H9 (cell line): ENCODE measurements at regions not wholly inside any gene's neighbourhood (a gene's known extent, or its start where the extent isn't known, plus 50 kb on each side); places are given as distances from the start of the nearest gene placed in this dataset.

Source experiments
- DNase-seq: peaks from one replicate; pipeline ENCODE4 v3.0.0-alpha.2; 2017
- H2AFZ ChIP-seq: one replicate; pipeline ENCODE4 v1.6.1; 2013; ENCODE audit warnings: mild to moderate bottlenecking, low read length, control low read depth, moderate library complexity
- H2AK5ac ChIP-seq: 2 replicates; pipeline ENCODE4 v1.6.1; 2013; ENCODE audit warnings: low read length, control low read depth, mixed read lengths; ENCODE audit not compliant: insufficient read length
- H2BK120ac ChIP-seq: one replicate; pipeline ENCODE4 v1.6.1; 2013; ENCODE audit warnings: low read depth, mild to moderate bottlenecking, low read length, control low read depth, inconsistent platforms; ENCODE audit not compliant: poor library complexity, severe bottlenecking
- H2BK12ac ChIP-seq: 2 replicates; pipeline ENCODE4 v1.6.1; 2013; ENCODE audit warnings: low read length, control low read depth, mixed read lengths, low read depth; ENCODE audit not compliant: insufficient read length
- H2BK15ac ChIP-seq: 2 replicates; pipeline ENCODE4 v1.6.1; 2013; ENCODE audit warnings: low read depth, low read length, control low read depth
- H2BK20ac ChIP-seq: one replicate; pipeline ENCODE4 v1.6.1; 2013; ENCODE audit warnings: low read depth, mild to moderate bottlenecking, low read length, control low read depth, inconsistent platforms; ENCODE audit not compliant: poor library complexity, severe bottlenecking
- H2BK5ac ChIP-seq: 2 replicates; pipeline ENCODE4 v1.6.1; 2013; ENCODE audit warnings: low read length, control low read depth, mixed read lengths; ENCODE audit not compliant: insufficient read length
- H3K14ac ChIP-seq: 2 replicates; pipeline ENCODE4 v1.6.1; 2013; ENCODE audit warnings: low read length, control low read depth; ENCODE audit not compliant: insufficient read depth
- H3K18ac ChIP-seq: 2 replicates; pipeline ENCODE4 v1.6.1; 2013; ENCODE audit warnings: low read depth, mild to moderate bottlenecking, mixed read lengths, low read length, control low read depth; ENCODE audit not compliant: insufficient read length
- H3K23ac ChIP-seq: 2 replicates; pipeline ENCODE4 v1.6.1; 2013; ENCODE audit warnings: low read length, control low read depth, mixed read lengths, low read depth; ENCODE audit not compliant: insufficient read length
- H3K23me2 ChIP-seq: 2 replicates; pipeline ENCODE4 v1.6.1; 2013; ENCODE audit warnings: low read depth, mild to moderate bottlenecking, mixed read lengths, low read length, control low read depth; ENCODE audit not compliant: insufficient read length, poor library complexity, severe bottlenecking
- H3K27ac ChIP-seq: 2 replicates; pipeline ENCODE4 v1.5.1; 2013; ENCODE audit warnings: low read length, control low read depth, mixed read lengths, low read depth; ENCODE audit not compliant: insufficient read length
- H3K27me3 ChIP-seq: 2 replicates; pipeline ENCODE4 v1.6.1; 2013; ENCODE audit warnings: low read length, control low read depth, inconsistent platforms; ENCODE audit not compliant: insufficient read depth
- H3K4ac ChIP-seq: 2 replicates; pipeline ENCODE4 v1.6.1; 2013; ENCODE audit warnings: low read depth, mild to moderate bottlenecking, control low read depth, inconsistent platforms, low read length, moderate library complexity
- H3K4me1 ChIP-seq: 2 replicates; pipeline ENCODE4 v1.6.1; 2013; ENCODE audit warnings: low read length, control low read depth, inconsistent platforms; ENCODE audit not compliant: insufficient read depth
- H3K4me2 ChIP-seq: 2 replicates; pipeline ENCODE4 v1.6.1; 2013; ENCODE audit warnings: low read length, control low read depth, mixed read lengths; ENCODE audit not compliant: insufficient read length, insufficient read depth
- H3K56ac ChIP-seq: 2 replicates; pipeline ENCODE4 v1.6.1; 2013; ENCODE audit warnings: low read depth, mild to moderate bottlenecking, mixed read lengths, low read length, control low read depth; ENCODE audit not compliant: insufficient read length
- H3K79me1 ChIP-seq: 2 replicates; pipeline ENCODE4 v1.6.1; 2013; ENCODE audit warnings: low read depth, mild to moderate bottlenecking, moderate library complexity, low read length, control low read depth, inconsistent platforms; ENCODE audit not compliant: insufficient read depth, poor library complexity, severe bottlenecking
- H3K79me2 ChIP-seq: 2 replicates; pipeline ENCODE4 v1.6.1; 2013; ENCODE audit warnings: low read length, control low read depth, inconsistent platforms; ENCODE audit not compliant: insufficient read depth
- H3K9ac ChIP-seq: 2 replicates; pipeline ENCODE4 v1.6.1; 2013; ENCODE audit warnings: low read length, control low read depth, mixed read lengths; ENCODE audit not compliant: insufficient read length; ENCODE audit errors: extremely low read depth
- H3K9me3 ChIP-seq: one replicate; pipeline ENCODE4 v1.6.1; 2013; ENCODE audit warnings: low read depth, low read length, inconsistent platforms; ENCODE audit not compliant: control insufficient read depth
- H3T11ph ChIP-seq: one replicate; pipeline ENCODE4 v1.6.1; 2013; ENCODE audit warnings: mild to moderate bottlenecking, low read length, control low read depth, inconsistent platforms
- H4K20me1 ChIP-seq: one replicate; pipeline ENCODE4 v1.6.1; 2013; ENCODE audit not compliant: control insufficient read depth, insufficient read length, insufficient read depth
- H4K5ac ChIP-seq: 2 replicates; pipeline ENCODE4 v1.6.1; 2013; ENCODE audit warnings: low read depth, mild to moderate bottlenecking, mixed read lengths, low read length, control low read depth; ENCODE audit not compliant: insufficient read length
- H4K8ac ChIP-seq: replicated peaks from 2 replicates; pipeline ENCODE4 v1.6.1; 2013; ENCODE audit warnings: low read length, control low read depth, mixed read lengths, low read depth; ENCODE audit not compliant: insufficient read length
- H4K91ac ChIP-seq: 2 replicates; pipeline ENCODE4 v1.6.1; 2013; ENCODE audit warnings: low read depth, mild to moderate bottlenecking, moderate library complexity, mixed read lengths, low read length, control low read depth; ENCODE audit not compliant: insufficient read length
- H3K27ac Mint-ChIP-seq, 3 experiments: 2 replicates in 2 of 3; 3 replicates in 1 of 3; pipeline ENCODE4 v1.8.0; 2020 to 2021; ENCODE audit warnings: mixed read lengths in 3 of 3, mild to moderate bottlenecking in 1 of 3, moderate library complexity in 1 of 3
- H3K27me3 Mint-ChIP-seq: 2 replicates; pipeline ENCODE4 v1.8.0; 2021; ENCODE audit warnings: low read depth, mild to moderate bottlenecking, moderate library complexity, mixed read lengths
- H3K36me3 Mint-ChIP-seq, 3 experiments: 2 replicates in 2 of 3; 3 replicates in 1 of 3; pipeline ENCODE4 v1.8.0; 2020 to 2021; ENCODE audit warnings: low read depth in 3 of 3, mixed read lengths in 3 of 3; ENCODE audit not compliant: insufficient read depth in 1 of 3
- H3K4me1 Mint-ChIP-seq, 2 experiments: 2 replicates each; pipeline ENCODE4 v1.8.0; 2020; ENCODE audit warnings: mixed read lengths in 2 of 2
- H3K4me3 Mint-ChIP-seq, 2 experiments: 2 replicates in 1 of 2; 3 replicates in 1 of 2; pipeline ENCODE4 v1.8.0; 2020 to 2021; ENCODE audit warnings: mild to moderate bottlenecking in 2 of 2, mixed read lengths in 2 of 2, moderate library complexity in 1 of 2
- H3K9me3 Mint-ChIP-seq, 2 experiments: 2 replicates in 1 of 2; 3 replicates in 1 of 2; pipeline ENCODE4 v1.8.0; 2020; ENCODE audit warnings: mild to moderate bottlenecking in 2 of 2, mixed read lengths in 2 of 2, moderate library complexity in 1 of 2
- WGBS: extraction: QIAGEN DNeasy Blood & Tissue Kit; methylation state at CpG from one replicate; pipeline ENCODE4 v1.1.7; 2013; ENCODE audit warnings: missing lambda C conversion rate, low lambda C conversion rate, mixed read lengths; ENCODE audit not compliant: insufficient read length; ENCODE audit errors: extremely low coverage; 5-methylcytosine and 5-hydroxymethylcytosine counted together
- TF ChIP-seq, protein P1 (sequence below): fragments of 200-600 bp; sonication (generic); conservative IDR thresholded peaks from 3 replicates; pipeline ENCODE4 v1.8.0; 2021; ENCODE audit warnings: antibody characterized with exemption, mild to moderate bottlenecking

DNA sequence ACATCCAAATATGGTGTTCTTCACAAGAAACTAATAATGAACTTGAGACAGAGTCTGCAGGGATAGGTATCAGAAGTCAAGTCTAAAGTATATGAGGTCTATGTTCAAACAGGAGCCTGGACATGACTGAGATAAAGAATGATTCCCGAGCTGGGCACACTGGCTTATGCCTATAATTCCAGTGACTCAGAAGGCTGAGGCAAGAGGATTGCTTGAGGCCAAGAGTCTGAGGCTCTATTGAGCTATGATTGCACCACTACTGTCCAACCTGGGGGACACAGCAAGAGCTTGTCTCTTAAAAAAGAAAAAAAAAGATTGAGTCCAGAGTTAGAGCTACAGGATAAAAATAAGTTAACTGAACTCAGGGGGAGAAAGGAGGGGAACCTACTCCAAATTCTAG, 246.5 kb downstream of the LRRN1 start:
- no peaks in the 10 kb centered on the region for H4K20me1 ChIP-seq
- no peak overlapping the region for H3T11ph ChIP-seq
- Mint-ChIP-seq H3K9me3 (no peaks in the 10 kb centered on the region), H3K27me3 (no peaks in the 10 kb centered on the region), H3K36me3 (no peaks in the 10 kb centered on the region), H3K27ac (no peak overlapping the region), H3K4me3 (no peak overlapping the region), H3K4me1 (no peaks in the 10 kb centered on the region)
- no peak overlapping the region for H3K18ac ChIP-seq
- H2AK5ac ChIP-seq = no peak overlapping the region
- DNase-seq = no peak
- no peak overlapping the region for H2BK12ac ChIP-seq
- no peaks in the 10 kb centered on the region for H3K23me2 ChIP-seq
- H3K79me1 ChIP-seq = no peaks in the 10 kb centered on the region
- H3K4me1 ChIP-seq = no peaks in the 10 kb centered on the region
- H2BK5ac ChIP-seq = no peak overlapping the region
- H3K9me3 ChIP-seq = no peaks in the 10 kb centered on the region
- H3K4me2 ChIP-seq = no peak overlapping the region
- H3K14ac ChIP-seq = no peak overlapping the region
- no peaks in the 10 kb centered on the region for H3K27me3 ChIP-seq
- H4K91ac ChIP-seq = no peak overlapping the region
- no peak overlapping the region for H2BK20ac ChIP-seq
- no peak overlapping the region for H3K4ac ChIP-seq
- no peak overlapping the region for H2BK120ac ChIP-seq
- no peak overlapping the region for H3K56ac ChIP-seq
- no peak overlapping the region for H4K8ac ChIP-seq
- no CpG with 5 or more reads among the region's 1 CpG for WGBS
- H3K23ac ChIP-seq = no peak overlapping the region
- H3K9ac ChIP-seq = no peak overlapping the region
- H3K79me2 ChIP-seq = no peaks in the 10 kb centered on the region
- no peak overlapping the region for H3K27ac ChIP-seq
- H4K5ac ChIP-seq = no peak overlapping the region
- TF ChIP-seq, protein P1, sequence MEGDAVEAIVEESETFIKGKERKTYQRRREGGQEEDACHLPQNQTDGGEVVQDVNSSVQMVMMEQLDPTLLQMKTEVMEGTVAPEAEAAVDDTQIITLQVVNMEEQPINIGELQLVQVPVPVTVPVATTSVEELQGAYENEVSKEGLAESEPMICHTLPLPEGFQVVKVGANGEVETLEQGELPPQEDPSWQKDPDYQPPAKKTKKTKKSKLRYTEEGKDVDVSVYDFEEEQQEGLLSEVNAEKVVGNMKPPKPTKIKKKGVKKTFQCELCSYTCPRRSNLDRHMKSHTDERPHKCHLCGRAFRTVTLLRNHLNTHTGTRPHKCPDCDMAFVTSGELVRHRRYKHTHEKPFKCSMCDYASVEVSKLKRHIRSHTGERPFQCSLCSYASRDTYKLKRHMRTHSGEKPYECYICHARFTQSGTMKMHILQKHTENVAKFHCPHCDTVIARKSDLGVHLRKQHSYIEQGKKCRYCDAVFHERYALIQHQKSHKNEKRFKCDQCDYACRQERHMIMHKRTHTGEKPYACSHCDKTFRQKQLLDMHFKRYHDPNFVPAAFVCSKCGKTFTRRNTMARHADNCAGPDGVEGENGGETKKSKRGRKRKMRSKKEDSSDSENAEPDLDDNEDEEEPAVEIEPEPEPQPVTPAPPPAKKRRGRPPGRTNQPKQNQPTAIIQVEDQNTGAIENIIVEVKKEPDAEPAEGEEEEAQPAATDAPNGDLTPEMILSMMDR = no peak
- H2BK15ac ChIP-seq = no peak overlapping the region
- H2AFZ ChIP-seq = no peak overlapping the region
